HG02970 (cell line): ENCODE measurements at regions not wholly inside any gene's neighbourhood (a gene's known extent, or its start where the extent isn't known, plus 50 kb on each side); places are given as distances from the start of the nearest gene placed in this dataset.

Experiments used
- ATAC-seq: cut with Tn5 transposase; IDR thresholded peaks from one replicate; pipeline ENCODE4 v1.9.1; 2021; ENCODE audit warnings: mild to moderate bottlenecking, moderate library complexity, moderate number of reproducible peaks; ENCODE audit not compliant: unreplicated experiment, low FRiP score

GRCh38 chr15:85886309-85886811 is 91.6 kb upstream of the KLHL25 start:
- no peak for ATAC-seq

- ATAC-seq: no peak
Observed at GRCh38 chr15:85889956-85890619, 95.4 kb upstream of the KLHL25 start.

GRCh38 chr15:85890620-85890980 is 95.9 kb upstream of the KLHL25 start:
- ATAC-seq: no peak

GRCh38 chr15:85891470-85891869 is 96.7 kb upstream of the KLHL25 start:
- ATAC-seq: no peak

- ATAC-seq: no peak
Observed at GRCh38 chr15:85892232-85892631, 97.5 kb upstream of the KLHL25 start.

- no peak for ATAC-seq
Observed at GRCh38 chr15:85897207-85897894, 102.6 kb upstream of the KLHL25 start.

- no peak for ATAC-seq
Observed at GRCh38 chr15:85897895-85898717, 103.4 kb upstream of the KLHL25 start.

GRCh38 chr15:85899927-85900326 is 105.2 kb upstream of the KLHL25 start:
- ATAC-seq: no peak

GRCh38 chr15:85905751-85906450 is 111.2 kb upstream of the KLHL25 start:
- ATAC-seq: no peak

GRCh38 chr15:85906640-85907039 is 111.9 kb upstream of the KLHL25 start:
- no peak for ATAC-seq

- no peak for ATAC-seq
Observed at GRCh38 chr15:85910834-85911233, 116.1 kb upstream of the KLHL25 start.

- ATAC-seq: no peak
Observed at GRCh38 chr15:85913461-85913860, 118.7 kb upstream of the KLHL25 start.

GRCh38 chr15:85920956-85921355 is 126.2 kb upstream of the KLHL25 start:
- no peak for ATAC-seq

GRCh38 chr15:85924088-85924487 is 129.4 kb upstream of the KLHL25 start:
- no peak for ATAC-seq

- ATAC-seq: no peak
Observed at GRCh38 chr15:85925649-85926237, 131.0 kb upstream of the KLHL25 start.

- ATAC-seq: no peak
Observed at GRCh38 chr15:85926834-85927233, 132.1 kb upstream of the KLHL25 start.

- no peak for ATAC-seq
Observed at GRCh38 chr15:85927931-85928537, 133.3 kb upstream of the KLHL25 start.

GRCh38 chr15:85929786-85930185 is 135.1 kb upstream of the KLHL25 start:
- no peak for ATAC-seq

- ATAC-seq: no peak
Observed at GRCh38 chr15:85932391-85932790, 137.7 kb upstream of the KLHL25 start.

GRCh38 chr15:85934691-85935090 is 140.0 kb upstream of the KLHL25 start:
- no peak for ATAC-seq
